Hematopoietic multipotent progenitor cell treated with erythropoietin and hydrocortisone succinate and interleukin-3 and kit ligand, for 6 days (in vitro differentiated cells): ENCODE measurements at regions not wholly inside any gene's neighbourhood (a gene's known extent, or its start where the extent isn't known, plus 50 kb on each side); places are given as distances from the start of the nearest gene placed in this dataset.
A peak's percentile ranks its signal among the peaks of the same experiment; 100 is the strongest.
"Not testable (repeated sequence)": the region's sequence is repeated elsewhere in the genome, so short reads cannot be mapped to it uniquely, and the experiment has no call there.

Experiments
- DNase-seq: peaks from one replicate; pipeline ENCODE4 v3.0.0-alpha.2; 2015

GRCh38 chr3:35950021-35950420 is 310.7 kb downstream of the ARPP21 start:
- DNase-seq, result no peak

GRCh38 chr3:35954413-35954812 is 315.1 kb downstream of the ARPP21 start:
- DNase-seq, result no peak

GRCh38 chr3:35965908-35966307 is 326.6 kb downstream of the ARPP21 start:
- DNase-seq, result peak; percentile 66

DNA sequence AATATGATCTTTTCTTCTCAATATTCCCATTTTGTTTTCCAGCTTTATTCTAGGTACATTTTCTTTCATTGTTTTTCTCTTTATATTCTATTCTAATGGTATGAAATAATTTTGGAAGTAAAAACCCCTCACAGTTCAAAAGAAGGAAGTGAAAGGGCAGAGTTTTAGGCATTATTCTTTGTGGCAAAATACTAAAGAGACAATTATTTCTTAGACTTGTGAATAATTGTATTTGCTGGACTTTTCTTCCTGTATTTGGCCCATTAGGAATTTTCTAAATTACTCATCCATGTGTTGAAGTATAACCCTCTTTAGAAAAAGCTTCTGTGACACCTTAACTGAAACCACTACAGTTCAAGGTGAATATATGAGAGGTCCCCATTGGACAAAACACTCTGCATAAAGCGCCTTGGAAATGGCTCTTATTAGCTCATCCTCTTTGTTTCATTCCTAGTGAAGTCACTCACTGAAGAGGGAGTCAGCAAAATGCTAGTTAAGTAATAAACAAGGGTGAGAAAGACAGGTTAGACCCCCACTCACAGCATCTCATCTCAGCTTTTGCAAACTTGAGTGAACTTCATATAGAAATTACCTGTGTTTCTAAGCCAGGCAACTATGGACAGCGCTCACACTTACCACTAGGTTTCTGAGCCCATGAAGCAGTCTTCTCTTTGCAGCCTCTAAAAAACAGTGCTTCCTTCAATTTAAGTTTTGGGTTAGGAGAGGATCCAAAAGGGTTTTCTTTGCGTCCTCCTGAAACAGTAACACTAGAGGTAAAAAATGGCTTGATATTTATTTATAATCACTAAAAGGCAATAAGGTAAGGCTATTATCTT is 327.5 kb downstream of the ARPP21 start:
- no peak for DNase-seq

- DNase-seq, result peak; percentile 23
Measured at GRCh38 chr3:35968043-35968622, 328.8 kb downstream of the ARPP21 start.

DNA sequence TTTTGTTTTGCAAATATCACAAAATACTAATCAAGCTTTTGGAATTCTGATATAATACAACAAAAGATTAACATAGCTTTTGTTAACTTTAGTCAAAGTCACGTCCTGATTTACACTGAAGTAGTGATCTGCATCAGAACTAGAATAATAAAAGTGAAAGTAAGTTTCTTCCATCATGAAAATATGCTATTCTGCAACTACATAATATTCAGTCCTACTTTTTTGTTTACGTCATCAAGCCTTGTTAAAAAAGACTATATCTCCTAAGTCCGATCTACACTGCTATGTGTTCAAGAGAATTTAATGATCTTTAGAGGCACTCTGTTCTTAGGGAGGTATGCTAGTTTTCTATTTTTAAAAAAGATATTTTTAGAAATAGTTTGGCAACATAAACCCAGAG is 330.1 kb downstream of the ARPP21 start:
- peak; percentile 6 for DNase-seq

GRCh38 chr3:35970793-35971192 is 331.5 kb downstream of the ARPP21 start:
- DNase-seq, result no peak

GRCh38 chr3:35971686-35972085 is 332.4 kb downstream of the ARPP21 start:
- DNase-seq, result peak; percentile 11

- no peak for DNase-seq
Measured at GRCh38 chr3:35974872-35975271, 335.5 kb downstream of the ARPP21 start.

- no peak for DNase-seq
Measured at GRCh38 chr3:35986161-35986560, 346.8 kb downstream of the ARPP21 start.

DNA sequence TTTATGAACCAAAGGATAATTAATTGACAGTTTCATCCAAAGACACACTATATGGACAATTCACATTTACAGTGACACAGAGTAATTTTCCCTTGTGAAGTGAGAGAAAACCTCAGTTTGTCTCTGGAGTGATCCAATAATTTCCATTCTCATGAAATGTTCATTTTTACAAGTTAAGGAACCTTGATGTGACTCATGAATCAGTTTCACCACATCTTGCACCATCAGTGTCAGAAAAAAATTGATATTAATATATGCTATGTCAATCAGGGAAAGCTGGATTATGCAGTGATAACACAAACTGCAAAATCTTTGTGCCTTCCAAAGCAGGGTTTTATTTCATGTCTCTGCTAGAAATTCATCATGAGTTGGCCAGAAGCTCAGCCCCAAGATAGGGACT is 348.1 kb downstream of the ARPP21 start:
- no peak for DNase-seq

- no peak for DNase-seq
Measured at GRCh38 chr3:35992041-35992440, 352.7 kb downstream of the ARPP21 start.

DNA sequence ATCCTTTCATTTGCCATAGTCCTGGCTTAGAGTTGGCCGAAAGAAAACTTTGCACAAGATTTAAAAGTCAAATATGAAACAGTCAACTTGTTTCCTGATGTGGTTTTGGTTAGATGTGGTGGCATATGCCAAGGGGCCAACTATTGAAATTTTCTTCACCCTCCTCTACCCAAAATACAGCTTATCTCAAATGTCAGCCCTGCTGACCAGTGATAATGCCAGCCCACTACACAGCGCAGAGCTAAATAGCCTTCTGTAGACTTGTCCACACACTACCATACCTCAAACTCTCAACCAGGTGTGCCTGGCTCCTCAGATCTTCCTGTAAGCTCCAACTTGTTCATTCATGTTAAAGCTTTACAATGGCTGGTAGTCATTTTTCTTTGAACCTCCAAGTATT is 368.5 kb upstream of the STAC start:
- peak; percentile 22 for DNase-seq

- DNase-seq, result no peak
Measured at GRCh38 chr3:36013425-36013824, 366.9 kb upstream of the STAC start.

DNA sequence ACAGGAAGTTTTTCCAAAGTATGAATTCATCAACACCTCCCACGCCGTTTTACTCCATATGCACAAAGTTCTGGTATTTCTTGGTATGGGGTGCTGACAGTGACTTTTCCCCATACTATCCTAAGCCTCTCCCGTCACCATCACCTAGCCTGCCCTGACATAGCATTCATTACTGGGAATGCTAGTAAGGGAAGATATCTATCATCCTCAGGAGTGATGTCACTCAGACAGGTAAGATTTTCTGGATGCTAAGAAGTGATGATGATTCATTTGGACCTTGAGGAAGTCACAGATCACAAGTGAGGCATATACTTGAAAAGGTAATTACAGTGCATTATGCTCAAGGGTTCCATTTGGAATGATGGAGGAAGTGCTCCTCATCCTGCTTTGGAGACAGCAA is 355.1 kb upstream of the STAC start:
- no peak for DNase-seq

DNA sequence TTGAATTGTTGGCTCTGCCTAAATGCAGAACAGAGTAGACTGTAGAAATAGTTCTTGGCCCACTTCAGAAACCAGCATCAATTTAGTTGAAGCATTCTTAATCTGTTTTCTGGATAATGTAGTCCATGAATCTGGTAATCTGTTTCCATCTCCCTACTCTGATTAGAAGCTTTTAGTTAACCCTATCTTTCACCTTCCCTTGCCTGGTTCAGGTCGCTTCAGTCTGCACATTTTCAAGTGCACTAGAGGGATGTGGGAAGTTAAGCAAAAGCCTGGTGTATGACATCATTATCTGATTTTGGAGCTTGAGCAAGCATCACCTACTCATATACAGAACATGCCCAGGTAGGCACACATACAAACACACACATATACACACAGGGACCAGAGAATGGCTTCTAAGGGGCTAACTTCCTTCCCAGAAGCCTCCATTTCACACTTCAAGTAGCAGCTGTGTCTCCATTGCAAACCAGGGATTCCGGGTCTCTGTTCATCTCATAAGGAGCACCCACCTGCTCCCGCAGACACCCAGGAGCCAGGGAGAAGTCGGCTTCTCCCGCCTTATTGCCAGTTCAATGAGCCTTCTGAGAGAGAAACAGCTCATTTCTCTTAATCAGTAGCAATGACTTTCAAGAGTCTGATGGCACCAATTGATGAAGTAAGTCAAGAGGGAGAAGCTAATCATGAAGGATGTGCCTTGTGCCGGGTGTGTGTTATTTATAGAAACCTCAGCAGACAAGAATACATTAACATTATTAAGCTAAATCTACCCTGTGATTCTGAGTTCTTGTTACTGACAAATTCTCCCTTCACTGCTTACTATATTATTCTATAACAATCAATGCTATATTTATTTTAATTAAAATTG is 347.9 kb upstream of the STAC start:
- no peak for DNase-seq

- no peak for DNase-seq
Measured at GRCh38 chr3:36058404-36059030, 321.8 kb upstream of the STAC start.

DNA sequence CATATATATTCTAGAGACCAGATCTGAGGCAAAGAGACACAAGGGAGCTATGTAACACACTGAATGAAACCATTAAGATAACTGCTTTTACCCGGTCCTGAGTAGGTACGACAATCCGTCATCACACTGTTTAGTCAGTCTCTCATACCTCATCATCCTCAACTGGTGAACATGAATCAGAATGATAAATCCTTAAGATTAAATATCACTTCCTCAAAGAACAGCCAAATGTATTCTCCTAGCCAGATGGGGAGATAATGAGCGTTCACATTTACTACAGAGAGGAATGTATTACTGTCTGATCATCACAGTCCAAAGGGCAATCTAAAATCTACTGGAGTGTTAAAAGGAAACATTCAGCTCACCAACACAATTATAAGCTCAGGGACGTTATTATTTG is 319.4 kb upstream of the STAC start:
- DNase-seq, result no peak

GRCh38 chr3:36063992-36064391 is 316.3 kb upstream of the STAC start:
- no peak for DNase-seq

- DNase-seq, result no peak
Measured at GRCh38 chr3:36065321-36065720, 315.0 kb upstream of the STAC start.

DNA sequence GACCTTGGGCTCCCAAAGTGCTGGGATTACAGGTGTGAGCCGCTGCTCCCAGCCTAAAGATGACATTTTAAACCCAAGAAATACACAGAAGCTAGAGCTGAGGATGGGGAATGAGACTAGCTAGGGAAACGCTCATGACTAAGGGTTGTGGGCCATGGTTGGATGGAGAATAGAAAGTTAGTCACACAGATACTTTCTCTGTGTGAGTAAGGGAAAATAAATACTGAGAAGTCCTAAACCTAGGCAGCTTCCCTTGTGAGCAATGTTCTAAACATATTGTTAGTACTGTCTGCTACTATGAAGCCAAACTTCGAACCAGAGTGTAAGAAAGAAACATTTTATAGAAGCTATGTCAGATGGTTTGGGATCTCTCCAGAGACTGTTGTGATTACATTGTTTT is 304.8 kb upstream of the STAC start:
- no peak for DNase-seq

GRCh38 chr3:36077320-36077719 is 303.0 kb upstream of the STAC start:
- no peak for DNase-seq

DNA sequence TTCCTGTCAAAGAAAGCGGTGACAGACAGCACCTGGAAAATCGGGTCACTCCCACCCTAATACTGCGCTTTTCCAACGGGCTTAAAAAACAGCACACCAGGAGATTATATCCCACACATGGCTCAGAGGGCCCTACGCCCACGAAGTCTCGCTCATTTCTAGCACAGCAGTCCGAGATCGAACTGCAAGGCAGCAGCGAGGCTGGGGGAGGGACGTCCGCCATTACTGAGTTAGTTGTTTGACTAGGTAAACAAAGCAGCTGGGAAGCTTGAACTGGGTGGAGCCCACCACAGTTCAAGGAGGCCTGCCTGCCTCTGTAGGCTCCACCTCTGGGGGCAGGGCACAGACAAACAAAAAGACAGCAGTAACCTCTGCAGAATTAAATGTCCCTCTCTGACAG is 297.3 kb upstream of the STAC start:
- DNase-seq, result not testable (repeated sequence)
